Activated CD4-positive, alpha-beta T cell treated with anti-CD3 and anti-CD28 coated beads, Interleukin-10, Interleukin-2, amounts not matched to agents 100 ng/mL and 50 ng/mL, durations not matched to agents 16 hours and 8 hours (primary cell): ENCODE measurements at regions not wholly inside any gene's neighbourhood (a gene's known extent, or its start where the extent isn't known, plus 50 kb on each side); places are given as distances from the start of the nearest gene placed in this dataset.
"Not testable (repeated sequence)": the region's sequence is repeated elsewhere in the genome, so short reads cannot be mapped to it uniquely, and the experiment has no call there.

Source experiments
- DNase-seq: peaks from one replicate; pipeline ENCODE4 v3.0.0-alpha.2; 2020

DNA sequence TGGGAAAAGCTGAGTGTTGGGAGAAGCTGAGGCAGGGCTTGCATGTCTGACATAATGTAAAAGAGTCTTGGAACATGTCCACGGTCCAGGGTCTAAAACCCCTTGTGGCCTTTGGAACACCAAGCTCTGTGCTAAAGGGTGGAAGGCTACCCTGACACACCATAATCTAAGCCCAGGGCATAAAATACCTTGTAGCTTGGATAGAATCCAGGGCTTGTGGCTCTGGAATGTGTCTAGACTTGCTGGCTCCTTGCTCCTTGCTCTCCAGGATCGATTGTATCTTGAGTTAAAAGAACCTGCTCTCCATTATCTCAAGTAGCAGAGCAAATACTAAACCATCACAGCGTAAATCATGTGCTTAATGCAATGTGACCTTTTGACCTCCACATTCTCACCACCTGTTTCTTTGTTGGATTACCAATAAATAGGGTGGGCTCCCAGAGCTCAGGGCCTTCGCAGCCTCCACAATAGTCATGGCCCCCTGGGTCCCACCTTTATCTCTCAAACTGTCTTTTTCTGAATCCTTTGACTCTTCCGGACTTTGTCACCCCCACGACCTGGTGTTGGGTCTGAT lies 232.6 kb upstream of the CHORDC1 start:
- DNase-seq = not testable (repeated sequence)

DNA sequence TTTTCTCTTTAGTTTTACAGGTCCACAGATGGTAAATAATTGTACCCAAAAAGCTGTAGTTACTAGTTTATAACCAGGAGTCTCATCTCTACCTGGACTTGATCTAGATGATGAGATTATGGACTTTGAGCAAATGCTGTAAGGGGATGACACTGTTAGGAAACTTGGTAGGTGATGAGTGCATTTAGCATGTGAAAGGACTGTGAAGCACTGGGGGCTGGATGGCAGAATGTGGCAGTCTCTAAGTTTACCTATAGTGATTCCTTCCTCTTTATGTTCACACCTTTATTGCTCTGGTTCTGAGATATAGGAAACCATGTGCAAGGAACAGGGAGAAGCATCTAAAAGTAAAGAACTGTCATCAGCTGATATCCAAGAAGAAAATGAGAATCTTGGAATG lies 230.7 kb upstream of the CHORDC1 start:
- no peak for DNase-seq

DNA sequence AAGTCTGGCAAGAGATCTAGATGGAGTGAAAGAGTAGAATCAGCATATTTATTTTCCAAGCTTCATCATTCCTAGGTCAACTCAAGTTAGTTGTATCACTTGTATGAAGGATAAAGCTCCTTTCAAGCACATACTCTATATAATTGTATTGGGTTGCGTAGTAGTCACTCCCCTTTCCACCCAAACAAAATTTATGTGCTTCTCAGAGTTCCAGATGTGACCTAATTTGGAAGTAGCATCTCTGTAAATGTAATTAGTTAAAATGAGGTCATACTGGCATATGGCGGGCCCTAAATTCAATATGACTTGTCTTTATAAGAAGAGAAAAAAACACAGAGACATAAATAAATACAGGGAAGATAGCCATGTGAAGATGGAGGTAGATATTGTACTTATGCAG lies 226.8 kb upstream of the CHORDC1 start:
- DNase-seq = no peak

DNA sequence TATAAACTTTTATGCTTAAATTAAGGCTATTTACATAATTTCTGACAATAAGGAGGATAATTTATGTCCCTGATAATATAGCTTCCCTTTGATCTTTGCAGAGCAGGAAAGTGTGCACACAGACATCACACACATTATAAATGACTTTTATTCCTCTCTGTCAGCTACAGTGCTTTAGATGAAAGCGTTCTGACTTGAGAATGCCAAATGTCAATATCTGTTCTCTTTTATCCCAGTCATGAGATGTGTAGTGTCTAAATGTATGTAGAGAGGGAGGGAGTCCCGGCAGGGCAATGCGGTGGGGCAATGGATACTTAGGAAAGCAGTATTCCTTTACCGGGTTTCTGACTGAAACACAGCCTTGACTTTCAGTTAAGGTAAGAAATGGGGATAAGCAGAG lies 225.4 kb upstream of the CHORDC1 start:
- DNase-seq = no peak

DNA sequence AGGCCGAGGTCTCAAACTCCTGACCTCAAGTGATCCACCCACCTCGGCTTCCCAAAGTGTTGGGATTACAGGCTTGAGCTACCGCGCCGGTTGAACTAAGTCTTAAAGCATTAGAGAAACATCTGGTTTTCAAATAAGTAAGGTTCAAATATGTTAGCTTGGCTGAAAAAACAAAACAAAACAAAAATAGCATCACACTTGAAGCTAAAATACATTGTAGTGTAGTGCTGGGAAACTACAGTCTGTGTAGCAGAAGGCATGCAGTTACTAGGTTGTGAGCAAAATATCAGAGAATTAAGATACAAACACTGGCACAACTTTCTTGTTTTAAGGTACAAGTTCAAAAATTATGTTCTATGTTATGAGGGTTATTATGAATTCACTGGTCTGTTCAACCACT lies 224.8 kb upstream of the CHORDC1 start:
- no peak for DNase-seq

DNA sequence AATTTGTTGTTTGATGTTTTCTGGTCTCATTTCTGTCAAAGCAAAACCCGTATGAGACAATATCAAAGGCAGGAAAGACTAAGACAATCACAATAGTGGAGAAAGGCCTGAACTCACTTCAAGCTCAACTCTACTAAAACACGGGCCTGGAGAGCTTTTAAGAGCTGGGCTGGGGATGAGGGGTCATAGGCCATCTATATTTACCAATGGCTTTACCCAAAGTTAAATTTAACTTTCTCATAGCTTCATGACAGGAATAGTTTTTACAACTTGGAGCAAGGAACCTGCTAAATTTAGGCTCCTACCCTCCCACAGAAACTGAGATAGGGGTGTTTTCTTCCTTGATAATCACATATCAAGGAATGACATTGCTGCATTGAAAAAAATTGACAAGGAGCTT lies 223.4 kb upstream of the CHORDC1 start:
- DNase-seq = no peak

DNA sequence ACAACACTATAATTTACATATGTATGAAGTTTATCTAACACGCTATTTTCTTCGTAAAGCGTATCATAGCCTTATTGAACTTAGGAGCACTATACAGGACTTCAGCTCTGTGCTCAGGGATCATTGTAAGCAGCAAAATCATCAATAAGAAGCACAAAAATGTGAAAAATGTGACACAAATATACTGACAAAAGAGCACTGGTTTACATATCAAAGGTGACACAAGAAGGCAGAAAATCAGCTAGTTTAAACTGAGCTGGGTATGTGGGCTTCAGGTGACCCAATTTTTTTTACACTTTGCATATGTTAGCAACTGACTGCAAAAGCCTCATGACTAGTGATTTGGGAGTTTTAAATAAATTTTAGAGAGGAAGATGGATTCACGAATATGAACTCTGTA lies 215.2 kb upstream of the CHORDC1 start:
- DNase-seq = no peak

DNA sequence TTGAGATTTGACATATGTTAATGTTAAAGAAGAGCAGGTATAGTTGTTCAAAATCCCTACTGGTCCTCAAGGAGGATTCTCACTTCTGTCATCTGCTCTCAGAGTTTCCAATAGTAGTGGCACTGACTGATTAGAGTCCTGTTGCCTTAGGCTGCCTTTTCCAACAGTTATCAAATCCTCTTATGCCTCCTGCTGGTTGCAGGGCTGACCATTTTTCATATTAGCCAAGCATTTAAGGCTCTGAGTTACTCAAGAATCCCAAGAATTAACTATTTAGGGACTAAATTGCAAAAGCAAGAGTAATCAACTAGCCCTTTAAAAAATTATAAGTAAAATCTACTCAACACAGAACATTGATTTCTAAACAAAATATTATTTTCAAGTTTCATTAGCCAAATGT lies 212.0 kb upstream of the CHORDC1 start:
- DNase-seq = no peak

DNA sequence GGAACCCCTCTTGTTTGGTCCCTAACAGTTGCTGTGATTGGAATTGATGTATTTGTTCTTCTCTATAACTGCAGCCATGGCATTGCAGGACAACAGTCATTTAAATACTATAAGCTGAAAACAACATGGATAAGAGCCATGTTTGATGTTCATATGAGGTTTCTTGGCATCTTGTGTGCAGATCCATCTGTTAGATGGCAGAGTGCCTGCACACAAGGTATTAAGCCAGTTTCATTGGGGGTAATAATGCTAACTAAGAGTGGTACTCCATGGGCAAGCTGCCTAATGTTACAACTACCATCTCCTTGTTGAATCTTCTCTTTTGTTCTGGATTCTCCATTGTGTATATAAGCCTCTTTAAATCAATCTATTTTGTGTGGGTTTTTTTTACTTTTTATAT lies 206.0 kb upstream of the CHORDC1 start:
- DNase-seq = no peak

DNA sequence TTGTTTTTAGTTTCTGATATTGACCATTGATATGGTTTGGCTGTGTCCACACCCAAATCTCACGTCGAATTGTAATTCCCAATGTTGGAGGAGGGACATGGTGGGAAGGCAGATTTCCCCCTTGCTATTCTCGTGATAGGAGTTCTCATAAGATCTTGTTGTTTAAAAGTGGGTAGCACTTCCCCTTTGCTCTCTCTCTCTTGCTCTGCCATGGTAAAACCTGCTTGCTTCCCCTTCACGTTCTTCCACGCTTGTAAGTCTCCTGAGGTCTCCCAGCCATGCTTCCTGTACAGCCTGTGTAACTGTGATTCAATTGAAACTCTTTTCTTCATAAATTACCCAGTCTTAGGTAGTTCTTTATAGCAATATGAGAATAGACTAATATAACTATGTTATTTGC lies 203.6 kb upstream of the CHORDC1 start:
- DNase-seq = no peak

DNA sequence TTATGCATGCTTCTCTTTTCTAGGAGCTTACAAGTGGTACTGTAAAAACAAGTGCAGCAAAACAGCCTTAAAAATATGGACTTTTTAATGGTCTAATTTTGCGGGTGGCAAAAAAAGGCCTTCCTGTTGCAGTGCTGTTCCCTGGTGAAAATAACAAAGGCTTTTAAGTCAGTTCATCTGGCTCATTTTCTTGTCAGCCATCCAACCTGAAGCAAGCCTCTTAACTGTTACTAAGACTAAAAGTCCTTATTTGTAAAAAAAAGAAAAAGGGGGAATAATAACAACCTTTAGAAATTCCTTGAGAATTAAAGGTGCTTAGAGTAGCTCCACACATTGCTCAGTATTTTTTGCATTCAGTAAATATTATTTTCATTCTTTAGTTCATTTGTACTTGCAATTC lies 200.5 kb upstream of the CHORDC1 start:
- no peak for DNase-seq

DNA sequence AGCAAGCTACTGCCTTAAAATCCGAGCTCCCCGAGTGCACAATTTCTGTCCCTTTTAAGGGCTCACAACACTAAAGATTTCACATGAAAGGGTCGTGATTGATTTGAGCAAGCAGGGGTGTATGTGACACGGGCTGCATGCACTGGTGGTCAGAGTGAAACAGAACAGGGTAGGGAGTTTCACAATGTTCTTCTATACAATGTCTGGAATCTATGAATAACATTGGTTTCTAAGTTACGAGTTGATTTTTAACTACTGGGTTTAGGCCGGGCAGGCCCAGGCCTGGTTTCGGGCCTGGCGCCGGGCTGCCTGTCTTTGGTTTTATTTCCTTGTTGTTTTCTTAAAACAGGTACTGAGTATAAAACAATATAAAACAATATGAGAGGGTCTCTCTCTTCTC lies 199.9 kb upstream of the CHORDC1 start:
- DNase-seq = not testable (repeated sequence)

DNA sequence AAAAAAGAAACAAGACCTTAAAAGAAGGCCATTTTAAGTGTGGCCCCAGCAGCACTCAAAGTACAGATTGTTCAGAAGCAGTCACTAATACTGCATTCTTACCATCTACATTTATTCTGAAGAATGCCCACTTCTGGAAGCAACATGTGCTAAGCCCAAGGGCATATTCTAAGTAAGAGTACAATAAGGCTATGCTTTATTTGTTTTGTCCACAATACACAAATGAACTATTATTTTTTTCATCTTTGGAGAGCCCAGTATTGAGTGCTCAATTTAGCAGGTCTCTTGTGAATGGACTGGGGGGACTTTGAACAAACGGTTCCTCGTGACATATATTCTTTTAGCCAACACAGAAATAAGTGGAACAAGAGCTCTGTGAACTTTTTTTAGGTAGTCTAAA lies 191.4 kb upstream of the CHORDC1 start:
- DNase-seq = no peak

DNA sequence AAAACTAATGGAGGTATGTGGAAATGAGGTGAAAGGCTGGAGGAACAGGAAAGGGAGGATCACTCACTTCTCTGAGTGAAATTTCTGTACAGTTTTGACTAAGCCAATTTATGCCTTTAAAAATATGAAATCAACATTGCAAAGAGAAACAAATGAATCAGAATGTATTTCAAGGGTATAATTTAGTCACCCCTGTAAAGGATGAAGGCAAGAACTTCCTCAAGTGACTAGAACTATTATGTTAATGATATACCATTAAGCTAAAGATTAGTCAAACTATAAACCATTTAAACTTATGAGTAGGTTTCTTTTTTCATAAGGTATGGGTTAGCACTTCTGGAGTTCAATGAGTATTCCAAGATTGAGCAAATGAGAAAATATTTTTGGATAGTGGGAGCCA lies 184.5 kb upstream of the CHORDC1 start:
- DNase-seq = peak; percentile 0

DNA sequence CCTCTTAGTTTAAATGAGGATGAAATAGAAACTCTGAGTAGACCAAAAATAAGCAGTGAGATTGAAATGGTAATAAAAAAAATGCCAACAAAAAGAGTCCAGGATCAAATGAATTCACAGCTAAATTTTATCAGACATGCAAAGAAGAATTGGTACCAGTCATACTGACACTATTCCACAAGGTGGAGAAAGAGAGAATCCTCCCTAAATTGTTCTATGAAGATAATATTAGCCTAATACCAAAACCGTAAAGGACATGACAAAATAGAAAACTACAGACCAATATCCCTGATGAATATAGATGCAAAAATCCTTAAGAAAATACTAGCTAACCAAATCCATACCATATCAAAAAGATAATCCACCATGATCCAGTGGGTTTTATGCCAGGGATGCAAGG lies 169.8 kb upstream of the CHORDC1 start:
- DNase-seq = no peak

DNA sequence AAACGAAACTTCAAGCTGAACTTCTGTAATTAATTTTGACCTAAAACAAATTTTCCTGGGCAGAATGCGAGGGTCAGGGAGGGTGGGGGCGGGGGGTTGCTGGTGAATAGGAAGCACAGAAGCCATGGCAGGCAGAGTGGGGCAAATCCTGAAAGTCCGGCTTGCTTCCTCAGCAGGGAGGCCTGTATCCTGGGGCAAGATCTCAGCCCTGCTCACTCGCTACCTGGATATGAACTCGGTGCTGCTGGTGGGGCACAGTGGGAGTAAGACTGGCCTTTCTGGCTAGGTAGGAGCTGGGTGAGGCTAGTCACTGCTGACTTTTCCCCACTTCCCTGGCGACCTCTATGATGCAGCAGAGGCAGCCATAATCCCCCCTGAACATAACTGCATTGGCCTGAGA lies 168.9 kb upstream of the CHORDC1 start:
- no peak for DNase-seq

DNA sequence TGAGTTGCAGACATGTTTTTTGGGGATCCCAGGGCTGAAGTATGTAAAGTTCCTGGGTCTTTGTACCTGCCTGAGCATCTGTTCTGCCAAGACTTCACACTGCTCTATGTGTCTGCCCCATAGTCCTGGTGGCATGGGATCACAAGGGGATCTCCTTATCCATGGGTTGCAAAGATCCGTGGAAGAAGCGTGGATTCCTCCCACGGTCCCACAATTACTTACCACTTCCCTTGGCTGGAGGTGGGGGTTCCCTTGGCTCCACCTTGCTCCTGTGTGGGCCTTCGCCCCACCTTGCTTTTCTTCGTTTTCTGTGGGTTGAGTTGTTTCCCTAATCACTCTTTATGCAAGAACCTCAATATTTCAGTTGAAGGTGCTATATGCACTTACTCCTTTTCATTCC lies 157.4 kb upstream of the CHORDC1 start:
- DNase-seq = no peak

DNA sequence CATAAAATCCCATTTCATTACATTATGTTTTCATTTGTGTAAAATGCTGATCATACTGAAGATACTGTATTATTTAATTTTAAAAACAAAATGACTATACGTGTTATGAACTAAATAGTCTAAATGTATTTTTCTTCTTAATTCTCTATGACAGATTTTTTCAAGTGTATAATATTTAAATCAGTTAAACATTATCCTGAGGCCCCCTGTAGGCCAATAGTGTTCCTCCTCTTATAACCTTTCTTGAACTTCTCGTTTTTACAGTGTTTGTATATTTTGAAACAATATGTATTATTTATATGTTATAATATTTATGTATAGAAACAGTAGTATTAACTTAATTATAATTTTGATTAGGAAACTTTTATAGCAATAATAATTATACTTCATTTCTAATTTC lies 151.1 kb upstream of the CHORDC1 start:
- DNase-seq = no peak

DNA sequence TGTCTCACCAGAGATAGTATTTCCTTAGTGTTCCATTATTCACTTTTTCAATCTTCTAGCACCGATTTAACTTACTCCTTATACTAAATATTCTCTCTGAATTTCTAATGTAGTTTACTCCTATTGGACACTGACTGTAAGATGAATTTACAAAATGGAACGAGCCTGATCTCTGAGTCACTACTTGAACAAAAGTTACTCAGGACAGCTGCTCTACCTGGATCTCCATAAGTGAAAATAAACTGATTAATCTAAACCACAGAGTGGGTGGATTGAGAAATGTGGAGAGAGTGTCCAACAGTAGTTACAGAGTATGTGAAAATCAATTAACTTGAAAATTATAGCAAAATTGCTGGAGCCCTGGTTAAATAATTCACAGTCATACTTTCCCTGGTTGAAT lies 141.7 kb upstream of the CHORDC1 start:
- DNase-seq = no peak

DNA sequence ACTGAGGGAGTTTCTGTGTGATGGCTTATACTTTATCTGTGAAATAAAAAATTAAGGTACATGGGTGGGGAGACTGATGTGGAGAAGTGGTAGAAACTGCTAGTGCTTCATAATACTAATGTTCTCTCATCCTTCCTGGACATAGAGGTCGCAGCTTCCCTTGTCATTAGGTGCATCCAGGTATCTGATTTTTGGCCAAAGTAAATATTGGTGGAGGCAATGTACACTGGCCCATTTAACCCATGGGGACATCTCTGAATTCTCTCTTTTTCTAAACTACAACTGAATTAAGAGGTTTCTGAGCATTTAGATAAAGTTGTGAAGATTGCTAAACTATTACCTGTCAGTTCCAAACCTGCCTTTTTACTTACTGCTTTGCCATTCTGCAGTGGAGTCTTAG lies 140.9 kb upstream of the CHORDC1 start:
- DNase-seq = no peak

DNA sequence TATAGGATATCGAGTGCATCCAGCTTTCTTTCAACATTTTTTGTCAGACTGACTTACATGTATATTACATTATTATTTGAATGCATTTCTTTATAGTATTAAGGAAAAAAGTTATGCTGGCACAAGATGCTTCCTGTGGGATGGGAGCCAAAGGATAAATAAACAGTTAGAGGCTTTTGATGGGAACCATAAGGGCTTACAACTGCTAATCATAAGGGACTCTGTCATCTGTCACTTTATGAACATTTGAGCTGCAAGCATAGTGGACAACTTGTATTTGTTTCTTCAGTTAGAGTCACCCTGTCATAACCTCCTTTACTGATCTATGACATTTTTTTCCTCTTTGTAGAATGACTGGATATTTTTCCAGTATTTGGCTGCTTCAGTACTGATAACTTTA lies 132.4 kb upstream of the CHORDC1 start:
- no peak for DNase-seq

DNA sequence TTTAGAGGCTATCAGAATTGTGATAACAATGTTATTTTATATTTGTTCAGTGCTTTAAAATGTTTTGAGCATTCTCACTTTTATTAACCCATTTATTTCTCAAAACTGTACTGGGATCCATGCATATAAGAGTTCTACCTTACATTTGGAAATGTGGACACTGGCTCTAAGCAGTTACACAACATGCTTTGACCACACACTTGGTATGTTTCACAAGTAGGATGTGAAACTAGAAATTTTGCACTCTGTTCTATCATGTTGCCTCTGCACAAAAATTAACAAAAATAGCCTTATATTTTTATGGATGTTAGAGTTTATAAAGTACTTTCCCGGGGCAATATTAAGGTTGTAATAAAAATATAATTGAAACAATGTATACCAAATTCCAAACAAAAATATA lies 126.9 kb upstream of the CHORDC1 start:
- DNase-seq = no peak

DNA sequence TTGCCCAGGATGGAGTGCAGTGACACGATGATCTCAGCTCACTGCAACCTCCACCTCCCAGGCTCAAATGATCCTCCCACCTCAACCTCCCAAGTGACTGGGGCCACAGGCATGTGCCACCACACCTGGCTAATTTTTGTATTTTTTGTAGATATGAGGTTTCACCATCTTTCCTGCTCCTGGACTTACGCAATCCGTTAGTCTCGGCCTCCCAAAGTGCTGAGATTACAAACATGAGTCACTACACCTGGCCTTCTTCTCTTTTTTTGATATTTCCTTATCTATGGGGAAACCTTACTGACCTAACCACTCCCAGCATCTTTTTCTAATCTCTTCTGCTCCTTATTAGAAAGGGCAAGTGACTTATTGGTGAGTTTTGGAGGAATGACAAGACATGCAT lies 121.7 kb upstream of the CHORDC1 start:
- no peak for DNase-seq

DNA sequence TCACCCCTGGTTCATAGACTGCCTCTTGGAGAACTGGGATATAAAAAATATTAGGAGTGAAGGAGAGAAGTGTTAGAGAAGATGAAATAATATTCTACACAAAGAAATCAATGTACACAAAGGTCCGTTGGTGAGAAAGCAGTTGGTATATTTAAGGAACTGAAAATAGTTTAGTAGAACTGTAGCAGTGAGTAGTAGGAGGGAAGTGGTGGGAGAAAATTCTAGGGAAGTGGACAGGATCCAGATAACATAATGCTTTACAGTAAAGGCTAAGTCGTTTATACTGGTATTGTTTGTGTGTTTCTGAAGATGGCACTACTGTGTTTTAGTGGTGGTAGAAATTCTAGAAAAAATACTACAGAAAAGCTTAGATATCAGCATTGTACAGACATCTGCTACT lies 120.8 kb upstream of the CHORDC1 start:
- DNase-seq = no peak

DNA sequence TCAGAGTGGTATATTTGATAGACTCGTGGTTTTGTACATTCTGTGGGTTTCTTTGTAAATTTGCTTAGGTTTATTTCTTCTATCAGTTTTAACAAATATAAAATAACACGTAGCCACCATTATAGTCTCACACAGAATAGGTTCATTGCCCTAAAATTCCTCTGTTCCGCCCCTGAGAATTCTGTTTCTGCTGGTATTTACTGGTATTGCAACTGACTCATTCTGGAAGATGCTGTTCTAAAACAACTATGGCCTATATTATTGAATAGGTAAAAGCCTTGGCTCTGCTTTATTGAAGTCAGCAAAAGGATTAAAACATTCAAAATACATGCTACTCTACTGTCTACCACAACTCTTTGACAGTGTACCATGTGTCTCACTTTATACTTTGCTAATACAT lies 119.1 kb upstream of the CHORDC1 start:
- no peak for DNase-seq

DNA sequence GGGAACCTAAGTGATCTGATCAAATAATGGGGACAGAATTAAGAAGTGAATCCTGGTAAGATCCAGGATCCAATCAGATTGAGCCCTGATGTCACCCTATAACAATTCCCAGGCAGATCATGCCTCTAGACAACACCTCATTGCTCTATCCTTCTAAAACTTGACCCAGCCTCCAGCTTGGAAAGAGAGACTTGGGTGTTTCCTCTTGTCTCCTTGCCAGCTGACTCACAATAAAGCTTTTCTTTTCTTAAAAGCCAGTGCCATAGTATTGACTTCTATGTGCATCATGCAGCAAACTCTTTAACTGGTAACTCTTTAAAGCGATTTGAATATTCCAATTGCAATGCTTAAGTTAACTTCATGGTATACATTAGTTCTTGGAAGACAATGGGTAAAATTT lies 109.6 kb upstream of the CHORDC1 start:
- no peak for DNase-seq
